ENCODE measurements at regions not wholly inside any gene's neighbourhood (a gene's known extent, or its start where the extent isn't known, plus 50 kb on each side); places are given as distances from the start of the nearest gene placed in this dataset.
A peak's percentile ranks its signal among the peaks of the same experiment; 100 is the strongest.

GRCh38 chr2:237024255-237024654 lies 61.4 kb upstream of the COPS8 start:
- Histone ChIP-seq H3K4me3 (ENCODE audit: low read length) (no peak overlapping the region), H3K27ac (ENCODE audit: low read length) (no peak overlapping the region), H3K27me3 (ENCODE audit: control insufficient read depth, insufficient read depth, low read length) (no peaks in the 10 kb centered on the region), H3K36me3 (ENCODE audit: control insufficient read depth, insufficient read depth, low read length) (no peaks in the 10 kb centered on the region), H3K9me3 (ENCODE audit: control insufficient read depth, low read depth, low read length) (peaks cover 10% of the 10 kb centered on the region), H3K4me1 (ENCODE audit: control insufficient read depth, insufficient read depth, low read length) (peaks cover 25% of the 10 kb centered on the region)
- DNase-seq: no peak

GRCh38 chr2:237025090-237025865 lies 60.4 kb upstream of the COPS8 start:
- peak; percentile 96 to 99 for DNase-seq
- peak overlapping the region; percentile 81 for H3K27ac ChIP-seq (ENCODE audit: low read length)
- no peaks in the 10 kb centered on the region for H3K36me3 ChIP-seq (ENCODE audit: control insufficient read depth, insufficient read depth, low read length)
- WGBS (ENCODE audit: insufficient coverage, low lambda C conversion rate): 80% methylated on average over 1 of the region's 10 CpGs
- peaks cover 10% of the 10 kb centered on the region for H3K9me3 ChIP-seq (ENCODE audit: control insufficient read depth, low read depth, low read length)
- H3K4me1 ChIP-seq (ENCODE audit: control insufficient read depth, insufficient read depth, low read length): peaks cover 21% of the 10 kb centered on the region
- no peak overlapping the region for H3K4me3 ChIP-seq (ENCODE audit: low read length)
- H3K27me3 ChIP-seq (ENCODE audit: control insufficient read depth, insufficient read depth, low read length): no peaks in the 10 kb centered on the region

- no peak overlapping the region for H3K27ac ChIP-seq (ENCODE audit: low read length)
- no peak overlapping the region for H3K4me3 ChIP-seq (ENCODE audit: low read length)
- no CpG with 5 or more reads among the region's 8 CpGs for WGBS (ENCODE audit: insufficient coverage, low lambda C conversion rate)
- H3K36me3 ChIP-seq (ENCODE audit: control insufficient read depth, insufficient read depth, low read length): no peaks in the 10 kb centered on the region
- DNase-seq: peak; percentile 76 to 79
- no peaks in the 10 kb centered on the region for H3K27me3 ChIP-seq (ENCODE audit: control insufficient read depth, insufficient read depth, low read length)
- H3K4me1 ChIP-seq (ENCODE audit: control insufficient read depth, insufficient read depth, low read length): peaks cover 21% of the 10 kb centered on the region
- H3K9me3 ChIP-seq (ENCODE audit: control insufficient read depth, low read depth, low read length): peaks cover 10% of the 10 kb centered on the region
Measured at GRCh38 chr2:237026981-237027711, 58.5 kb upstream of the COPS8 start.

- no peaks in the 10 kb centered on the region for H3K27me3 ChIP-seq (ENCODE audit: control insufficient read depth, insufficient read depth, low read length)
- peaks cover 10% of the 10 kb centered on the region for H3K9me3 ChIP-seq (ENCODE audit: control insufficient read depth, low read depth, low read length)
- no peaks in the 10 kb centered on the region for H3K36me3 ChIP-seq (ENCODE audit: control insufficient read depth, insufficient read depth, low read length)
- no peak overlapping the region for H3K27ac ChIP-seq (ENCODE audit: low read length)
- no peak for DNase-seq
- 30% methylated on average over 2 of the region's 5 CpGs for WGBS (ENCODE audit: insufficient coverage, low lambda C conversion rate)
- H3K4me3 ChIP-seq (ENCODE audit: low read length): no peak overlapping the region
- H3K4me1 ChIP-seq (ENCODE audit: control insufficient read depth, insufficient read depth, low read length): peaks cover 21% of the 10 kb centered on the region
Measured at GRCh38 chr2:237027712-237028029, 58.0 kb upstream of the COPS8 start.

GRCh38 chr2:237030382-237030781 lies 55.3 kb upstream of the COPS8 start:
- WGBS (ENCODE audit: insufficient coverage, low lambda C conversion rate): no CpG with 5 or more reads among the region's 8 CpGs

GRCh38 chr2:237033536-237034060 lies 52.1 kb upstream of the COPS8 start:
- H3K9me3 ChIP-seq (ENCODE audit: control insufficient read depth, low read depth, low read length): no peaks in the 10 kb centered on the region
- no peak overlapping the region for H3K4me3 ChIP-seq (ENCODE audit: low read length)
- no peaks in the 10 kb centered on the region for H3K36me3 ChIP-seq (ENCODE audit: control insufficient read depth, insufficient read depth, low read length)
- H3K27ac ChIP-seq (ENCODE audit: low read length): no peak overlapping the region
- no peaks in the 10 kb centered on the region for H3K4me1 ChIP-seq (ENCODE audit: control insufficient read depth, insufficient read depth, low read length)
- H3K27me3 ChIP-seq (ENCODE audit: control insufficient read depth, insufficient read depth, low read length): no peaks in the 10 kb centered on the region
- DNase-seq: no peak
- no CpG with 5 or more reads among the region's 3 CpGs for WGBS (ENCODE audit: insufficient coverage, low lambda C conversion rate)

More at GRCh38 chr2:237030382-237030781, 55.3 kb upstream of the COPS8 start:
- DNase-seq: no peak
- Histone ChIP-seq H3K27ac (ENCODE audit: low read length) (no peak overlapping the region), H3K36me3 (ENCODE audit: control insufficient read depth, insufficient read depth, low read length) (no peaks in the 10 kb centered on the region), H3K4me3 (ENCODE audit: low read length) (no peak overlapping the region), H3K4me1 (ENCODE audit: control insufficient read depth, insufficient read depth, low read length) (peaks cover 20% of the 10 kb centered on the region), H3K27me3 (ENCODE audit: control insufficient read depth, insufficient read depth, low read length) (no peaks in the 10 kb centered on the region), H3K9me3 (ENCODE audit: control insufficient read depth, low read depth, low read length) (no peaks in the 10 kb centered on the region)

- Histone ChIP-seq H3K27me3 (ENCODE audit: control insufficient read depth, insufficient read depth, low read length) (no peaks in the 10 kb centered on the region), H3K27ac (ENCODE audit: low read length) (no peak overlapping the region), H3K9me3 (ENCODE audit: control insufficient read depth, low read depth, low read length) (no peaks in the 10 kb centered on the region), H3K36me3 (ENCODE audit: control insufficient read depth, insufficient read depth, low read length) (no peaks in the 10 kb centered on the region), H3K4me3 (ENCODE audit: low read length) (no peak overlapping the region), H3K4me1 (ENCODE audit: control insufficient read depth, insufficient read depth, low read length) (no peaks in the 10 kb centered on the region)
- 90% methylated on average over 3 of the region's 10 CpGs for WGBS (ENCODE audit: insufficient coverage, low lambda C conversion rate)
- no peak for DNase-seq
Measured at GRCh38 chr2:237035781-237036475, 49.8 kb upstream of the COPS8 start.
